Thyroid gland (tissue), 4 donors: ENCODE measurements at regions not wholly inside any gene's neighbourhood (a gene's known extent, or its start where the extent isn't known, plus 50 kb on each side); places are given as distances from the start of the nearest gene placed in this dataset.

Source experiments
- POLR2A ChIP-seq, 2 donors: fragments of 450-650 bp; IDR thresholded peaks; one replicate each; pipeline ENCODE4 v1.6.1; 2017; ENCODE audit warnings: antibody characterized with exemption in 2 of 2, mild to moderate bottlenecking in 2 of 2, moderate library complexity in 1 of 2
- TF ChIP-seq, protein P1 (sequence below), 6 experiments: fragments of 200-600 bp in 3 of 6; fragments of 450-650 bp in 3 of 6; sonication (generic) in 3 of 6; IDR thresholded peaks; one replicate each; pipeline ENCODE4 v1.5.1; 2016 to 2019; ENCODE audit warnings: antibody characterized with exemption in 6 of 6, mild to moderate bottlenecking in 2 of 6, inconsistent platforms in 1 of 6, moderate library complexity in 1 of 6

DNA sequence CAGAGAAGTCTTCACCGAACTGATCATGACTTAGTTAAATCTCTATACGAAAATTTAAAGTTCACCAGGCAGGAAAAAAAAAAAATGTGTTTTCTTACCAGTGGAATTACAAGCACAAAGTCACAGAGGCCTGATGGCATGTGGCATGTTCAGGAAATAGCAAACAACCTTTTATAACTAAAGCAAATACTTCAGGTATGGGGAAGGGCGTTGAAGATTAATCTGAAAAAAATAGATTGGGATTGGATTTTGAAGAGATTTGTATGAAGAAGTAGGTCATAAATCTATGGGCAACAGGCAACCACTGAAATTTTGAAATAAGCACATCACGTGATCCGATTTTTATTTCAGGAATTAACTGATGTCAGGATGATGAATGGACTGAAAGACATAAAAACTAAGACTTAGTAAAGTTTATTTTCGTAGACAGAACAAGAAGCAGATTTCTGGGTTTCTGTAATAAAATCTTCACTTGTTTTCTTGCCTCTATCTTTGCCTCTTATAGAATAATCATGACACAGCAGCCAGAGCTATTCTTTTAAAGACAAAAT, 295.9 kb upstream of the ADGRL4 start:
- TF ChIP-seq, protein P1, sequence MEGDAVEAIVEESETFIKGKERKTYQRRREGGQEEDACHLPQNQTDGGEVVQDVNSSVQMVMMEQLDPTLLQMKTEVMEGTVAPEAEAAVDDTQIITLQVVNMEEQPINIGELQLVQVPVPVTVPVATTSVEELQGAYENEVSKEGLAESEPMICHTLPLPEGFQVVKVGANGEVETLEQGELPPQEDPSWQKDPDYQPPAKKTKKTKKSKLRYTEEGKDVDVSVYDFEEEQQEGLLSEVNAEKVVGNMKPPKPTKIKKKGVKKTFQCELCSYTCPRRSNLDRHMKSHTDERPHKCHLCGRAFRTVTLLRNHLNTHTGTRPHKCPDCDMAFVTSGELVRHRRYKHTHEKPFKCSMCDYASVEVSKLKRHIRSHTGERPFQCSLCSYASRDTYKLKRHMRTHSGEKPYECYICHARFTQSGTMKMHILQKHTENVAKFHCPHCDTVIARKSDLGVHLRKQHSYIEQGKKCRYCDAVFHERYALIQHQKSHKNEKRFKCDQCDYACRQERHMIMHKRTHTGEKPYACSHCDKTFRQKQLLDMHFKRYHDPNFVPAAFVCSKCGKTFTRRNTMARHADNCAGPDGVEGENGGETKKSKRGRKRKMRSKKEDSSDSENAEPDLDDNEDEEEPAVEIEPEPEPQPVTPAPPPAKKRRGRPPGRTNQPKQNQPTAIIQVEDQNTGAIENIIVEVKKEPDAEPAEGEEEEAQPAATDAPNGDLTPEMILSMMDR (IDR thresholded peaks at IDR 0.05), result no peak
- no peak for TF ChIP-seq POLR2A (IDR thresholded peaks at IDR 0.05)
